ENCODE measurements at regions not wholly inside any gene's neighbourhood (a gene's known extent, or its start where the extent isn't known, plus 50 kb on each side); places are given as distances from the start of the nearest gene placed in this dataset.

DNA sequence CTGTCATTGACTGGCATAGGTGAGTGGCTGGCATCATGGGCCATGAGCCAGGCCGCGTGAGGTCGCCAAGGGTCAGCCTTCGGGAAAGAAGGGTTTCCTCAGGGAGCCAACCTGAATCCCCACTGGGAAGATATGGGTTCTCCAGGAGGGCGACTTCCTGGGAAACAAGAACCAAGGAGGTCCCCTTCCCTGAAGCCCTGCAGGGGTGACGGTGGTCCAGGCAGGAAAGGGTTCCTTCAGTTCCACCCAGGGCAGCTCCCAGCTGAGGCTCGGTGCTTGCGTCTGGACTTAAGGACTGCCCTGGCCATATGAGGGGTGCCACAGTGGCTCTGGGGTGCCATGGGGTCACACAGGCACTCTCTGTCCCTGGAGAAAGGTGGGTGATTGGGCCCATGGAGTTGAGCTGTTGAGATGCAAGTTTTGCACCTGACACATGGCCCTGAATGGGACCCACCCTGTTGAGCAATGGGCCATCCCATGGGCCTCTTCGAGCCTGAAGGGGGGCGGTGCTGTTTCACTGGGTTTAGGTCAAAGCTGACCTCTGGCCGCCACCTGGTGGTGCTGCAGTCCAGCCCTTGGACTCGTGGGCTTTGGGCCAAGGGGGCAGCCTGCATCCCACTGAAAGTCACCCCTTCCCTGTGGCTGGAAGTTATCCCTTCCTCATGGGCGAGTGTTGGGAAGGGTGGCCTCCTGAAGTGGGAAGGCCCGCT is 228.1 kb downstream of the SNRPN start:
- ATAC-seq (ENCODE audit: low read depth) (no peak), DNase-seq (no peak)
- Histone ChIP-seq H4K8ac (ENCODE audit: low read depth in 2 of 2, low read length in 2 of 2) (no peak overlapping the region), H3K4me3 (ENCODE audit: insufficient read depth, low read depth, low read length) (no peak overlapping the region), H2BK5ac (ENCODE audit: low read depth, low read length, poor library complexity, severe bottlenecking) (no peak overlapping the region), H3K4me2 (ENCODE audit: low read depth, low read length) (no peak overlapping the region), H3K4me1 (ENCODE audit: control insufficient read depth, insufficient read depth, low read length) (no peaks in the 10 kb centered on the region), H3K23ac (ENCODE audit: low read depth, low read length) (no peak overlapping the region), H3K9me1 (ENCODE audit: insufficient read depth, low read length) (no peaks in the 10 kb centered on the region), H3K79me1 (ENCODE audit: low read depth in 1 of 2, low read length in 2 of 2) (no peaks in the 10 kb centered on the region), H2BK120ac (ENCODE audit: low read depth, low read length) (no peak overlapping the region), H3K14ac (replicated peaks; ENCODE audit: low read depth, low read length) (no peak overlapping the region), H2AK5ac (ENCODE audit: low read depth, low read length) (no peak overlapping the region), H3K36me3 (ENCODE audit: control insufficient read depth, insufficient read depth, low read length) (no peaks in the 10 kb centered on the region), H2BK15ac (ENCODE audit: low read depth, low read length) (no peak overlapping the region), H2AFZ (replicated peaks; ENCODE audit: low read length, poor library complexity) (no peak overlapping the region), H3K56ac (ENCODE audit: extremely low read depth, insufficient read depth, low read length) (no peak overlapping the region), H4K20me1 (ENCODE audit: insufficient read depth, low read length) (no peaks in the 10 kb centered on the region), H2AK9ac (replicated peaks; ENCODE audit: low read depth, low read length, poor library complexity) (no peak overlapping the region), H4K5ac (ENCODE audit: low read depth, low read length) (no peak overlapping the region), H3K27me3 (ENCODE audit: control insufficient read depth, insufficient read depth, low read length) (no peaks in the 10 kb centered on the region), H3K27ac (ENCODE audit: insufficient read depth, low read length) (no peak overlapping the region), H2BK20ac (ENCODE audit: low read depth, low read length) (no peak overlapping the region), H4K91ac (ENCODE audit: insufficient read depth, low read depth, low read length) (no peak overlapping the region), H3K18ac (ENCODE audit: low read depth, low read length) (no peak overlapping the region), H3K9ac (ENCODE audit: low read depth, low read length) (no peak overlapping the region), H3K4ac (ENCODE audit: low read depth, low read length) (no peak overlapping the region), H3K9me3 (ENCODE audit: control insufficient read depth, insufficient read depth, low read length) (peaks cover 82% of the 10 kb centered on the region)
- ChIA-PET CTCF (no interaction called here), POLR2A (ENCODE audit: unreplicated experiment) (no interaction called here)
- BruUV-seq (replicated peaks) = no TSS peak
- TF ChIP-seq CHD1 (IDR thresholded peaks at IDR 0.05; ENCODE audit: low read depth, low read length) = no peak
- TF ChIP-seq, protein P1, sequence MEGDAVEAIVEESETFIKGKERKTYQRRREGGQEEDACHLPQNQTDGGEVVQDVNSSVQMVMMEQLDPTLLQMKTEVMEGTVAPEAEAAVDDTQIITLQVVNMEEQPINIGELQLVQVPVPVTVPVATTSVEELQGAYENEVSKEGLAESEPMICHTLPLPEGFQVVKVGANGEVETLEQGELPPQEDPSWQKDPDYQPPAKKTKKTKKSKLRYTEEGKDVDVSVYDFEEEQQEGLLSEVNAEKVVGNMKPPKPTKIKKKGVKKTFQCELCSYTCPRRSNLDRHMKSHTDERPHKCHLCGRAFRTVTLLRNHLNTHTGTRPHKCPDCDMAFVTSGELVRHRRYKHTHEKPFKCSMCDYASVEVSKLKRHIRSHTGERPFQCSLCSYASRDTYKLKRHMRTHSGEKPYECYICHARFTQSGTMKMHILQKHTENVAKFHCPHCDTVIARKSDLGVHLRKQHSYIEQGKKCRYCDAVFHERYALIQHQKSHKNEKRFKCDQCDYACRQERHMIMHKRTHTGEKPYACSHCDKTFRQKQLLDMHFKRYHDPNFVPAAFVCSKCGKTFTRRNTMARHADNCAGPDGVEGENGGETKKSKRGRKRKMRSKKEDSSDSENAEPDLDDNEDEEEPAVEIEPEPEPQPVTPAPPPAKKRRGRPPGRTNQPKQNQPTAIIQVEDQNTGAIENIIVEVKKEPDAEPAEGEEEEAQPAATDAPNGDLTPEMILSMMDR (conservative IDR thresholded peaks at IDR 0.05; ENCODE audit: low read depth, low read length) = no peak
- TF ChIP-seq POLR2A (IDR thresholded peaks at IDR 0.05; ENCODE audit: low read depth, low read length) = no peak
- TF ChIP-seq CEBPB (IDR thresholded peaks at IDR 0.05; ENCODE audit: low read depth, low read length) = no peak
- no peak for TF ChIP-seq FOS (IDR thresholded peaks at IDR 0.05; ENCODE audit: low read depth, low read length)
- no peak for TF ChIP-seq RCOR1 (IDR thresholded peaks at IDR 0.05; ENCODE audit: insufficient replicate concordance, low read length)
- TF ChIP-seq ELK1 (IDR thresholded peaks at IDR 0.05; ENCODE audit: borderline replicate concordance, low read depth, low read length) = no peak
- no peak for TF ChIP-seq MXI1 (IDR thresholded peaks at IDR 0.05; ENCODE audit: borderline replicate concordance, low read depth, low read length)
- no peak for TF ChIP-seq BHLHE40 (IDR thresholded peaks at IDR 0.05; ENCODE audit: low read depth, low read length)
- TF ChIP-seq MAFK (IDR thresholded peaks at IDR 0.05; ENCODE audit: low read depth, low read length) = no peak
- no peak for TF ChIP-seq RFX5 (IDR thresholded peaks at IDR 0.05; ENCODE audit: low read depth, low read length)
- TF ChIP-seq RAD21 (IDR thresholded peaks at IDR 0.05; ENCODE audit: low read length) = no peak
- intact Hi-C loops (cut with micrococcal nuclease) (no loop called here), dilution Hi-C loops (cut with HindIII; ENCODE audit: low sequenced_read_pairs, unreplicated experiment) (no loop called here), in situ Hi-C loops (cut with MboI; ENCODE audit: low sequenced_read_pairs) (no loop called here)
- 62% methylated on average over 3 of the region's 14 CpGs; no CpG with 5 or more reads in 1 of the 2 experiments for WGBS, 2 experiments (ENCODE audit: extremely low coverage in 2 of 2, insufficient read length in 1 of 2)
